Astrocyte of the spinal cord (primary cell): ENCODE measurements at regions not wholly inside any gene's neighbourhood (a gene's known extent, or its start where the extent isn't known, plus 50 kb on each side); places are given as distances from the start of the nearest gene placed in this dataset.

ENCODE experiments used
- DNase-seq: peaks from one replicate; pipeline ENCODE4 v3.0.0; 2011; ENCODE audit warnings: low read depth, low spot score
- H3K4me3 ChIP-seq: 2 replicates; pipeline ENCODE4 v1.5.1; 2011; ENCODE audit warnings: low read depth, mild to moderate bottlenecking, low read length, moderate library complexity
- CTCF ChIP-seq: IDR thresholded peaks from 2 replicates; pipeline ENCODE4 v1.5.1; 2012; ENCODE audit warnings: low read depth, mild to moderate bottlenecking, low read length, inconsistent platforms
- in situ Hi-C: cut with HindIII; loops from 2 replicates; pipeline ENCODE4 v1.10.0; 2017; ENCODE audit warnings: low sequenced_read_pairs

DNA sequence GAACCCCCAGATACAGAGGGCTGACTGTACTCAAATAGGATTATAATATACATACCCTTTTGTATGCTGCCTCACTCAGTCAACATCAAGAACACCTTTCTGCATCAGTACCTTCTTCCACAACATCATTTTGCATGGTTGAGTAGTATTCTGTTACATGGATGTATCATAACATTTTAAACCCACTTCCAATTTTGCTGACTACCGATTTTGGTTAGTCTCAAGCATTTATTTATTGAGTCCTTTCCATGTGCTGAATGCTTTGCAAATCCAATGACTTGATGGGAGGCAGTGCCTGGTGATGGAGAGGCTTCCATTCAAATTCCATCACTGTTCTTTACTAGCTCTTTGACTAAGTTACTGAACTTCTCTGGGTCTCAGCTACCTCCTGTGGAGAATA is 182.0 kb upstream of the KLF4 start:
- no peak for DNase-seq
- in situ Hi-C loops = no loop called here
- TF ChIP-seq CTCF = no peak
- no peak overlapping the region for H3K4me3 ChIP-seq

GRCh38 chr9:107669422-107669821 is 179.9 kb upstream of the KLF4 start:
- no peak for DNase-seq
- TF ChIP-seq CTCF = no peak
- in situ Hi-C loops = no loop called here
- H3K4me3 ChIP-seq = no peak overlapping the region

- TF ChIP-seq CTCF = no peak
- no peak overlapping the region for H3K4me3 ChIP-seq
- in situ Hi-C loops = no loop called here
- DNase-seq = no peak
These were observed 177.9 kb upstream of the KLF4 start for GRCh38 chr9:107667231-107668070.

DNA sequence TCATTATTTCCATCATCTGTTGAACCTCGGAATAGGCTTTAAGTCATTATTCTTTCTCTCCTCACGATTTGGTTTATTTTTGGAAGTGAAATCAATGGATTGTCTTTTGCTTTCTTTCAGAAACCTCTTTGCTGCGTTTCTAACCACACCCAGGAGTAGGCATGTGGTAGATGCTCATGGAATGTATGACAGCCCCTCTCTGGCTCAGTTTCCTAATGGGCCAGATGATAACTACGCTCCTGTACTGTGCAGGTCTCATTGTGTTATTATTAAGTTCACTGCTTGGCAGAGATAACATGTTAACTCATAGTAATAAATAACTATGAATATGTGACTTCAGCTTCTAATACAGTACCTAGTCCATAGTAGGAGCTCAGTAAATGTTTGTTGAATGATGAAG is 175.5 kb upstream of the KLF4 start:
- in situ Hi-C loops = no loop called here
- no peak for DNase-seq
- H3K4me3 ChIP-seq = no peak overlapping the region
- no peak for TF ChIP-seq CTCF

- in situ Hi-C loops = no loop called here
- H3K4me3 ChIP-seq = no peak overlapping the region
- TF ChIP-seq CTCF = no peak
- DNase-seq = no peak
These were observed 171.4 kb upstream of the KLF4 start for GRCh38 chr9:107660976-107661375.

- in situ Hi-C loops = no loop called here
- TF ChIP-seq CTCF = no peak
- no peak overlapping the region for H3K4me3 ChIP-seq
- DNase-seq = no peak
These were observed 163.8 kb upstream of the KLF4 start for GRCh38 chr9:107653263-107653821.
